Cerebellar cortex (tissue), 1 donor: ENCODE measurements at regions not wholly inside any gene's neighbourhood (a gene's known extent, or its start where the extent isn't known, plus 50 kb on each side); places are given as distances from the start of the nearest gene placed in this dataset.

Experiments used
- DNase-seq: peaks from one replicate; pipeline ENCODE4 v3.0.0-alpha.2; 2015; ENCODE audit warnings: low spot score

DNA sequence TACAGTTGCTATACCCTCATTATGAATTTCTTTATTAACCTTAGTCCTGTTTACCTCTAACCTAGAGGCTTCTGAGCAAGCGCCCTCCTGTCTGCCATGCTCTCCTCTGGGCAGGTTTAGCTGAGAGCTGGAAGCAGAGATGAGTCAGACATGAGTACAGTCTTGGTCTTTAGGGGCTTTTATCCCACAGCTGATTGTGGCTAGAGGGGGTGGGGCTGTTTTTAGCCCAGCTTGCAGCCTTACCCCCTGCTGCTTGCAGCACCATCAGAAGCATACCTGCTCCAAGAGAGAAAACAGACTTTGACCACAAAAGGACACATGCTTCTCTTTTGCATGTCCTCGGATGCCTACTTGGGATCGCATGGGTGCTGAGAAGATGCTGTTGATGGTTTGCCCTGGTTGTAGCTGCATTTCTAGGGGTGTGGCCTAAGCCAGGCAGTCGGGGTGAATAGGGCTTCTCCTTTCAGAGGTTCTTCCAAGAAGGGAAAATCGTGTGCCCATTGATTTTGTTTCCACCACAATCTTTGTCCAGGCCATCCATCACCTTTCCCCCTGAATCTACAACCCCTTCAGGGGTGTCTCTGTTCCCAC, 115.0 kb upstream of the LGALSL start:
- DNase-seq = no peak

- DNase-seq = no peak
Measured at GRCh38 chr2:64341461-64341860, 112.5 kb upstream of the LGALSL start.

GRCh38 chr2:64342195-64343099, 111.5 kb upstream of the LGALSL start:
- DNase-seq = no peak

- no peak for DNase-seq
Measured at GRCh38 chr2:64344999-64345576, 108.9 kb upstream of the LGALSL start.

DNA sequence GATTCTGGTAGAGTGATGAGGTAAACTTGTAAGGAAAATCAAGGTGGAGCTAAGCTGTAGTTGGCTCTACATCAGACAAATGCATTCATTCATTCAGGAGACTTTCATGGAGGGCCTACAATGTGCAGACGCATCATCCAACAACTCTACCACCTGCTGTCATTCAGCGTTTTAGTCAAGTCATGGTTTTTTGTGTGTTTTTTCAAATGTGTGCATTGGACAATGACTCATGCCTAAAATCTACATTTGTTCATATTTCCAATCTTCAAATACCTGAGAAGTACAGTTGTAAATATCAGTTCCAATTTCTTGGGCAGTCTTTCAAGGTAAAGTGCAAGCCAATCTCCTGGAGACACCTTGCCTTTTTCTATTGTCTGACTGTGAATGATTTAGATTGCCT, 108.0 kb upstream of the LGALSL start:
- no peak for DNase-seq

GRCh38 chr2:64348386-64349130, 105.4 kb upstream of the LGALSL start:
- DNase-seq = no peak

DNA sequence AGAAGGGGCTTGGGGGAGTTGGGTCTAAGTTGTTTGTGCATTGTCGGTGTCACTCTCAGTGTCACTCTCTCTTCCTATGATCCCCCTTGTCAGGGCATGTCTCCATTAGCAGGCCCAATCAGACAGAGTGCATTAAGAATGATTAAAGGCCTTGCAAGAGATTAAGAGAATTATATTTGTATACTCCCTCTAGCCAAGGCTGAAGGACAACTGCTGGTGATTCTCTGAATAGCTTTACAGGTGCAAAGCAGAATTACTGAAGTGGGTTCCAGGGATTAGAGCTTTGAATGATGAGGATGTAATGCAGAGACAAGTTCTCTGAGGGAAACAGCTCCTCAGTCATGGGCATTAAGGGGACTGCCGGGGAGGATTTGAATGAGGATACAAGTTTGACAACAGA, 104.8 kb upstream of the LGALSL start:
- no peak for DNase-seq

- no peak for DNase-seq
Measured at GRCh38 chr2:64350996-64351395, 103.0 kb upstream of the LGALSL start.

GRCh38 chr2:64352292-64352691, 101.7 kb upstream of the LGALSL start:
- DNase-seq = no peak

GRCh38 chr2:64354857-64355680, 98.9 kb upstream of the LGALSL start:
- DNase-seq = no peak

DNA sequence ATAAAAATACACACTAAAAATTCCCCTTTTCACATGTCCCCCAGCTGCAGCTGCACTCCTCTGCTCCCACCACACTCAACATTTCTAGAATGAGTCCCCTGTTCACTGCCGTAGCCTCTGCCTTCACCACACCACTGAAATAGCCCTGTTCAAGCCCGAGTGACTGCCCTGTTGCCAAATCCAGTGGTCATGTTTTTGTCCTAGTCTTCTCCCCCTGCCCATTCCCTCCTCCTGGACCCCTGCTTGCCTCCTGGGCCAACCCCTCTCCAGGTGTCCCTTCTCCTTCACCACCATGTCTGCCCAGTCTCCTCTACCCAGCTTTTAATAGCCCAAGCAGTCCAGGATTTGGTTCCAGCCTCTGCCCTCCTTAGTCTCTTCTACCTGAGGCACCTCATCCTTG, 97.1 kb upstream of the LGALSL start:
- no peak for DNase-seq

GRCh38 chr2:64359171-64359891, 94.6 kb upstream of the LGALSL start:
- DNase-seq = no peak

- DNase-seq = no peak
Measured at GRCh38 chr2:64359892-64360657, 93.9 kb upstream of the LGALSL start.

- DNase-seq = no peak
Measured at GRCh38 chr2:64361151-64361938, 92.6 kb upstream of the LGALSL start.

- DNase-seq = no peak
Measured at GRCh38 chr2:64362562-64363026, 91.4 kb upstream of the LGALSL start.

DNA sequence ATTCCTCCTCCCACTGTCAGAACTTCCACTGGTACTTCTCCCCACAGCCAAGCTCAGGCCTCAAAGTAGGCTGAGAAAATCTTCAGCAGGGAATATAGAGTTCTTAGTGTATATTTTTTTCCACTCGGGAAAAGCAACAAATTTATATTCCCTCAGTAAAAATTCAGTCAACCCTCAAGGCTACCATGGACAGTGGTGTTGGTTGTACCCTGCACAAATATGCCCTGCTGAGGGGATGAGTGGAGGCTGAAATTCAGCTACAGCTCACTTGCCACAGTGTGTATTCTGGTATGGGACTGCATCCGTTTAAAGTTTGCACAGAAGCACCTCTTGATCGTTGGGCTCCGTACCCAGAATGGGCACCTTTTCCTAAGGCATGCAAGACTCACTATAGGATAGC, 90.8 kb upstream of the LGALSL start:
- DNase-seq = no peak

- no peak for DNase-seq
Measured at GRCh38 chr2:64363848-64364247, 90.1 kb upstream of the LGALSL start.

DNA sequence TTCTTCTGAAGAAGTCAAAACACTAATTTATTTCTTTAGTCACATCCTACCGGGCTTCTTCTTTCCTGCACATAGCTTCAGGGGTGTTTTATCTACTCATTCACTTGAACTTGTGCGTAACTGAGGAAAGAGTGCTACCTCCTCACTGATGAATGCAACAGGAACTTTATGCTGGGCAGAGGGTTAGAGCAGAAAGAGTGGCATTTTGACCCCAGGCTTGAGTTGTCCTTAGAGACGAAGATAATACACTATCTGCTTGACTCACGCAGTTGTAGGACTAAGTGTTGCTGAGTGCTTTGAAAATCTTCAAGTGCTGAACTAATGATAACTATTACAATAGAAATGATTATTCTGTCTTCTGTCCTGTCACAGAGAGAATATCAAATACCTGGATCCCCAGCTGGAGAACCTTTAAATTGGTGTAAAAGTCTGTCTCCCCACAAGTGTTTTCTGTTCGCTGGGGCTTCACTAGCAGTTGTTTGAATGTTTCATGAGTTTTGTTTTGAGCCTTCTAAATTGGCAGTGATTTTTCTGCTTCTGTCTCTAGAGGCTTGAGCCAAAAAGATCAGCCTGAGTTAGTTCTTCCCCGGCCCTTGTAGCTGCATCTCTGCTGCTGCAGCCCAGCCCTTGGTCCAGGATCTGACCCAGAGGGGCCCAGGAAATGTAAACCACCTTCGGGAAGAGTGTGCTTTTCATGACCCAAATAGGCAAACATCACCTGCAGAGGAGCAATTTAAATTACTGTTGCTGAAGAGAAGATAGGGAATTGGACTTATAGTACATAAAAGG, 86.3 kb upstream of the LGALSL start:
- DNase-seq = no peak
